ENCODE measurements at regions not wholly inside any gene's neighbourhood (a gene's known extent, or its start where the extent isn't known, plus 50 kb on each side); places are given as distances from the start of the nearest gene placed in this dataset.
"Not testable (repeated sequence)": the region's sequence is repeated elsewhere in the genome, so short reads cannot be mapped to it uniquely, and the experiment has no call there.

DNA sequence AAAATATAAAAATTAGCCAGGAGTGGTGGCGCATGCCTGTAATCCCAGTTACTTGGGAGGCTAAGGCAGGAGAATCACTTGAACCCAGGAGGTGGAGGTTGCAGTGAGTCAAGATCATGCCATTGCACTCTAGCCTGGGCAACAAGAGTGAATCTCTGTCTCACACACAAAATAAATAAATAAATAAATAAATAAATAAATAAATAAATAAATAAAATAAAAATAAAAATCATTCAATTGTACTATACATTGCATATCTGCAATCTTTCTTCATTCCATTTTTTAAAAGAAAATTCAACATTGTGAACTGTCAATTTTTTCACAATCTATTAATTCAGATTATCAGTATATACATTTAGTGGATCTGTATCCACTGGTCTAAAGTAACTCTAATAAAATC is 193.9 kb downstream of the TMEM47 start:
- not testable (repeated sequence) for TF ChIP-seq CTCF (conservative IDR thresholded peaks at IDR 0.05; ENCODE audit: low read length); EZH2phosphoT487 (IDR thresholded peaks at IDR 0.05; ENCODE audit: borderline replicate concordance, low read depth, low read length)

All from OCI-LY7 (cell line).